ENCODE measurements at regions not wholly inside any gene's neighbourhood (a gene's known extent, or its start where the extent isn't known, plus 50 kb on each side); places are given as distances from the start of the nearest gene placed in this dataset.

DNA sequence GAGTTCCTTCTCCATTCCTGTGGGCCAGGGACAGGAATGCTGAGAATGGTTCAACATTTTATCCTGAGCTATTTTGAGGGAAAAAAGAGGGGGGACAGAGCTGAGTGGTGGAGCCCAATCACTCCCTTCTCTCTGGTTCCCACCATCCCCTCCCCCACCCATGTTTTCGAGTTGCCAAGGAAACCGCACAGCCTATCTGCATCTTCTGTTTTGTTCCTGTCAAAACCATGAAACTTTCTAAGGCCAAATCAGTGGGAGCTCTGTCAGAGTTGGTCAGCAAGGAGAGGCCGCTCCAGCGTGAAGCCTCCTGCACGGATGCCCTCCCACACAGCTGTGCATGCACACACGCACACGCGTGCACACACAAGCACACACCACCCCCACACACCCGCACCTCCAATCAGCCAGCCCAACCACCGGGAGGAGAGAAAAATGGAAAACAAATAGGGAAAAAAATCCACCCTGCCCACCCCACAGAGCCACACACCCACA, 54.5 kb upstream of the ATP2B4 start:
- TF ChIP-seq RAD21 (conservative IDR thresholded peaks at IDR 0.05 in 1 of 2, IDR thresholded peaks at IDR 0.05 in 1 of 2) (no peak), CTCF (IDR thresholded peaks at IDR 0.05) (no peak), POLR2A (IDR thresholded peaks at IDR 0.05; ENCODE audit: low read length) (no peak), EHF (CRISPR knock-in tag; IDR thresholded peaks at IDR 0.05) (no peak), NPAS2 (CRISPR knock-in tag; IDR thresholded peaks at IDR 0.05; ENCODE audit: borderline replicate concordance) (no peak), MAZ (IDR thresholded peaks at IDR 0.05; ENCODE audit: borderline replicate concordance, low read depth, low read length) (no peak), HDAC2 (IDR thresholded peaks at IDR 0.05) (no peak)
- TF ChIP-seq, protein P1, sequence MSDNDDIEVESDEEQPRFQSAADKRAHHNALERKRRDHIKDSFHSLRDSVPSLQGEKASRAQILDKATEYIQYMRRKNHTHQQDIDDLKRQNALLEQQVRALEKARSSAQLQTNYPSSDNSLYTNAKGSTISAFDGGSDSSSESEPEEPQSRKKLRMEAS (IDR thresholded peaks at IDR 0.05) = no peak
- TF ChIP-seq, protein P2, sequence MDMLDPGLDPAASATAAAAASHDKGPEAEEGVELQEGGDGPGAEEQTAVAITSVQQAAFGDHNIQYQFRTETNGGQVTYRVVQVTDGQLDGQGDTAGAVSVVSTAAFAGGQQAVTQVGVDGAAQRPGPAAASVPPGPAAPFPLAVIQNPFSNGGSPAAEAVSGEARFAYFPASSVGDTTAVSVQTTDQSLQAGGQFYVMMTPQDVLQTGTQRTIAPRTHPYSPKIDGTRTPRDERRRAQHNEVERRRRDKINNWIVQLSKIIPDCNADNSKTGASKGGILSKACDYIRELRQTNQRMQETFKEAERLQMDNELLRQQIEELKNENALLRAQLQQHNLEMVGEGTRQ (IDR thresholded peaks at IDR 0.05) = no peak
